HG03460 (cell line): ENCODE measurements at regions not wholly inside any gene's neighbourhood (a gene's known extent, or its start where the extent isn't known, plus 50 kb on each side); places are given as distances from the start of the nearest gene placed in this dataset.
"Not testable (repeated sequence)": the region's sequence is repeated elsewhere in the genome, so short reads cannot be mapped to it uniquely, and the experiment has no call there.

Source experiments
- ATAC-seq: cut with Tn5 transposase; IDR thresholded peaks from one replicate; pipeline ENCODE4 v1.9.1; 2021; ENCODE audit not compliant: unreplicated experiment

DNA sequence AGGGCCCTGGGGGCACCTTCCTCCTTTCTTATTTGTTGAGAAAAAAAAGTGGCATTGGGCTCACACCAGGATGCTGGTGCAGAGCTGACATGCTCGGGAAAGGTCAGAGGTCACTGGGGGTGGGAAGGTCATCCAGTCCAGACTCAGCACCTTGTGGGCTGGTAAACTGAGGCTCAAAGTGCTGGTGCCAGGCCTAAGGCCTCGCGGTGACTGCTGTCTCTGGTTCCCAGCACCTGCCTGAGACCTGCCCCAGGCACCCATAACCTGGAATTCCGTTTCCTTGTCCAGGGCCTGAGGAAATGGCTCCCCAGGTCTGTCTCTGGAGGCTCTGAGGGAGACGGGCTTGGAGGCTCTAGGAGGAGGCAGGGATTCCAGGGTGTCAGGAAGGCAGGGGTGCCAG lies 521.0 kb downstream of the GOLGA6L6 start:
- ATAC-seq = not testable (repeated sequence)

DNA sequence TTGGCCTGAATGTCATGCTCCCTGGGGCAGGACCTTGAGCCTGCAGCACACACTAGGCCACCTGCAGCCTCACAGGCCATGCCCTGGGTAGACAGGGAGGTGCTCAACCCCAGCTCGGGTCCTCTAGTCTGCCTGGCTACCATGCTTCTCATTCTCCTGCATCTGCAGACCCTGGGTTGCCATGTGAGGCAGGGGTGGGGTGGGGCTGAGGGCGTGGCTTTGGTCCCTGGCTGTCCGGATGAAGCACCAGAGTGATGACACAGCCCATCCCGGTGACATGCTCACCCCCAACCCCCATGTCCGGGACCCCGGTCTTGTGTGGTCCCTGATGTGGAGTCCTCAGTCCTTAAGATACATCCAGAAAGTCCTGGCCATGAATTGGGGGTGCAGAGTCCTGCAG lies 521.8 kb downstream of the GOLGA6L6 start:
- not testable (repeated sequence) for ATAC-seq

DNA sequence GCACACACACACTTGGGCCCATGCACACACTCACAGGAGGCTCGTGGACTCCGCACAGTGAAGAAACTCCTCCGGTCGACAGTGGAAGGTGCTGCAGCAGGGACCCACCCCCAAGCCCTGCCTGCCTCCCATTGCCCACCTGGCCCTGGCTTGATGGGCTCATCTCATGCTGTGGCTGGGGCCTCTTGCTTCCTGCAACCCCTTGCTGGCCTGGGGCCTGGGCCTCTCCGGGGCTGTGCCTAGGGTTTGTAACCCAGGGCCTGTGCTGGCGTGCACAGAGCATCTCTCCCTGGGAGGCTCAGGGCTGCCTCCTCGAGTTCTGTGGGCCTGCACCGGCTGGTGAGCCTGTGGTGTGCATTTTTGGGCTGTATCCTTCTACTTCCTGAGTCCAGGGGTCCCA lies 524.0 kb downstream of the GOLGA6L6 start:
- not testable (repeated sequence) for ATAC-seq

DNA sequence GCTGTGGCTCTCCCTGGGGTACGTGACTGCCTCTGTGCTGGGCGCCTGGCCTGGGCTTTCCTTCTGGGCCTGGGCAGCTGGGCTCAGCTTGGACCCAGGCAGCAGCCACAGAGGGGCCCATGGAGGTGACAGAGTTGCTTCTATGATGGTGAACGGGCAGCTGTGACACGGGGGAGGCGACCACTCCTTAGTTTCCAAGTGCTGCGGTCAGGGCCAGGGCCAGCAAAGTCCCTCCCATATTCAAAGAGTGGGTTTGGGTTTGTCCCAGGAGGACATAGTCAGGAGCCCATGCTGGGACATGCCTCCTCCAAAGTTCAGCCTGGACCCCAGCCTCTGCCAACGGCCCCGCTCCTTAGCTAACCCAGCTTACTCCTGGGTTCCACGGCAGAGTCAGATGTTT lies 524.7 kb downstream of the GOLGA6L6 start:
- not testable (repeated sequence) for ATAC-seq

DNA sequence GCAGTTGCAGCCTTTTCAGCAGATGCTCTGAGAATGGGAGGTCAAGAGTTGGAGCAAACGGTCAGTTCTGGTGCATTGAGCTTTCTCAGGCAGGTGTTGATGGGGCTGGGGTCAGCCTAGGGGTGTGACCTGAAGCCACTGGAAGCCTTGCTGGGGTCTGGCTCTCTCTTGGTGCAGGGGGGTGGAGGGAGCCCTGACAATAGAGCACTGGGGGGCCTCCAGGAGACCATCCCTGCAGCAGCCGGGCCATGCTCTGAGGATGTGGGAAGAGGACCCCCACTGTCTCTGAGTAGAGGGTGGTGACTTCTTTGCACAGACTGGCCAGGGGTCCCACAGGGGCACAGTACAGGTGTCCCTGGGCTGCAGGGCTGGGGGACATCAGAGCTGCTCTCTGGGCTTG lies 528.8 kb downstream of the GOLGA6L6 start:
- not testable (repeated sequence) for ATAC-seq

DNA sequence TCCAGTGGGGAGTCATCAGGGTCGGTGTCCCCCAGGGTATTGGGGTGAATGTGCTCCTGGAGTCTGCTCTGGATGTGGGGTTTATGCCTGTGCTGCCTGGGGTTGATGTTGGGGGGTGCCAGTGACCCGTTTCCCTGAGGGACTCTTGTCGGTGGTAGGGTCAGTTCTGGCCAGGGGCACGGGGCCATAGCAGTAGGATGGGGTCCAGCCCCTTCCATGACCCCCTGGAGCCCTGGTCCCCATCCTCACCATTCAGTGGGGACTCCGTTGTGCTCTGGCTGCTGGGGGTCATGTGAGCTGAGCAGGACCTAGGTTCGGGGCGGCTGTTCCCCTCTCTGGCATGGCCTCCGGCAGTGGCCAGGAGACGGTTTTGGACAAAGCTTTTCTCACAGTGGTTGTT lies 530.8 kb downstream of the GOLGA6L6 start:
- not testable (repeated sequence) for ATAC-seq

DNA sequence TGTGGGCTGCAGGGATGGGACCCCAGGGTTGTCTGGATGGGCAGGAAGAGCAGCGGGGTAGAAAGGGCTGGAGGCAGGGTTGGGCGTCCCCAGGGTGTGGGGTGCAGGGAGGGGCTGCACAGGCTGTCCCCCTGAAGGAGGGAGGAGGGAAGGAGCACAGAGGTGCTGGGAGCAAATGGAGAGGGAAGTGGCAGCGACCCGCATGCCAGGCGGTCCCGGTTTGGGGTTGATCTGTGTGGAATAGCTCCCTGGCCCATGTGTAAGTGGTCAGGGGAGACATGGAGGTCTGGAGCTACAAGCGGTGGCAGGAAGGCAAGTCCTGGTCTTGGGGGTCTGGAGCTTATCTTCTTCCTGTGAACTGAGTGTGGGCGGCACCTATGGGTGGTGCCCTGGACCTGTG lies 532.0 kb downstream of the GOLGA6L6 start:
- ATAC-seq = not testable (repeated sequence)

DNA sequence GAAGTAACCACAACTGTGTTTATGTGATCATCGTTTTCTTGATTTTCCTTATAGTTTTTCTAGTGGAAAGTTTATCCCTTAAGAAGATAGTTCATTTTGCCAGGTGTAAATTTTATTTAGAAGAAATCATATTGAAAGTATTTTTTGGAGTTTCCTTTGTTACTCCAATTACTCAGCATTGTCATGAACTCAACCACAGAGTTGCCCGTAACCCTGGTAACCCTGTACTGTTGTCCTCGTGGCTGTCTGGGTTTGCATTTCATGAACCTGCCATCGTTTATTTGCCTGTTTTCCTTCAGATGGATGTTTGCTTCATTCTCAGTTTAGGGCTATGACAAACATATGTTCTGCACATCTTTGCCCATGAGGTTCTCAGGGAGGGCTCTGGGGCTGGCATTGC lies 534.3 kb downstream of the GOLGA6L6 start:
- ATAC-seq = not testable (repeated sequence)

DNA sequence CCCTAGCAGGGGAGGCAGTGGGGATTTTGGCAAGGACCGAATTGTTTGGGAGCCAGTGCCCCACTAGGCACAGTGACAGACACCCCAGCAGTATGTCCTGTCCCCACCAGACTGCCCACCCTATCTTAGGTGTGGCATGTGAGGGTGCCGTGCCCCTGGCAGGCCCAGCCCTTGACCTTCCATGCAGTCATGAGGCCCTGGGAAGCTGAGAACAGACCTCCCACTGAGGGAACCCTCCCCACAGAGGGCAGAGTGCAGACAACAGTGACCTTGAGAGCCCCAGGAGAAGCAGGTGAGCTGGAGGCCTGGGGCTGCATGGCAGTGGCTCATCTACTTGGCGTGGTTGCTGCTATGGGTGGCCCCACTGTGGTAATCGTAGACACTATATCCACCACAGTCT lies 538.1 kb downstream of the GOLGA6L6 start:
- ATAC-seq = not testable (repeated sequence)

DNA sequence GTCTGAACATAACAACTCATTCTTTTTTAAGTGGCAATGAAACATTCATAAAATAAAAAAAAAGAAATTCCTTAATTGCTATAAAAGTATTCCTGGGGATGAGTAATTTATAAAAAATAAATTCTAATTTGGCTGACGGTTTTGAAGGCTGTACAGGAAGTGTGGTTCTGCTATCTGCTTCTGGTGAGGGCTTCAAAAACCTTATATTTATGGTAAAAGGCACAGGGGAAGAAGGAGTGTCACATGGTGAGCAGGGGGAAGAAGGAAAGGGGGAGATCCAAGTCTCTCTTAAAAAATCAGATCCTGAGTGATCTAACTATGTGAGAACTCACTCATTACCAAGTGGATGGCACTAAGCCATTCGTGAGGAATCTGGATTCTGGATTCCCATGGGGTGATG lies 539.0 kb downstream of the GOLGA6L6 start:
- ATAC-seq = not testable (repeated sequence)

DNA sequence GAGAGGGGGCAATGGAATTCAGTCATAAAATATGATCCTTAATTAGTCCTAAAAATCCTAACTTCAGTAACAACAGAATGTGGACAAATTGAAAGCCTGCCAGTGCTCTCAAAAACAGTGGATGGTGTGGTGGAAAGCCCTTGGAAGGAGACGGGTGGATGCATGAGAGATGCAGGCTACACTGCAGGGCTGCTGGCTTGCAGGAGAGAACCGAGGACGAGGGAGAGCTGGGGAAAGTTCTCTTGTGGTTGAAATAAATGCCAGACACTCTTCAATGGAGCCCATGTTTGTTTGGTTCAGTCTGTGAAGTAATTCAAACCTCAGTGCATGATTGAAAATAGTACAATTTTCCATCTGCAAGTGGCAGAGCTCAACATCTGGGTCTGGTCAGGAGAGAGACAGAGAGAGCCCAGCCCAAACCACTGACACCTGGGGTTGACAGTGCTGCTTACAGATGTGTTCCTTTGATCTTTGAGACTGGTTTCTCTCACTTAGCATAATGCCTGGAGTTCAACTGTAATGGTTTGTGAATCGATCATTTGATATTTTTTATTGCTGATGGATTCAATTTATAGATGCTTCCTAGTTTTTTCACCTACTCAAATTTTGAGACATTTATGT lies 544.9 kb downstream of the GOLGA6L6 start:
- not testable (repeated sequence) for ATAC-seq

DNA sequence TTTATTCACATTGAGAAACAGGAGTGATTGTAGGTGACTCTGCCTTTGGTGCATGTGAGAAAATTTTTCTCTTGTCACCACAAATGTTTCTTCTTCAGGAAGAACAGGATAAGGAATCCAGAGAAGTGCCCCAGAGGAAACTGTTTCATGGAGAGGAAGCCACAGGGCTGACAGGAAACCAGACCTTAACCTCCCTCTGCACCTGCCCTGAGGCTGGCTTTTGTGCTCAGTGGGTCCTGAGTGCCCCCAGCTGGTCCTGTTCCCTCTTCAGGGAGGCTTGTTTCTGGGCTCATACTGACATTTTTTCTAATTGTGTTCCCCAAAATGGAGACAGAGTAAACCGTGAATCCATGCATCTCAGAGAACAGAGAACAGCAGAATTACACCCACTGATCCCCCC lies 546.3 kb downstream of the GOLGA6L6 start:
- ATAC-seq = not testable (repeated sequence)

DNA sequence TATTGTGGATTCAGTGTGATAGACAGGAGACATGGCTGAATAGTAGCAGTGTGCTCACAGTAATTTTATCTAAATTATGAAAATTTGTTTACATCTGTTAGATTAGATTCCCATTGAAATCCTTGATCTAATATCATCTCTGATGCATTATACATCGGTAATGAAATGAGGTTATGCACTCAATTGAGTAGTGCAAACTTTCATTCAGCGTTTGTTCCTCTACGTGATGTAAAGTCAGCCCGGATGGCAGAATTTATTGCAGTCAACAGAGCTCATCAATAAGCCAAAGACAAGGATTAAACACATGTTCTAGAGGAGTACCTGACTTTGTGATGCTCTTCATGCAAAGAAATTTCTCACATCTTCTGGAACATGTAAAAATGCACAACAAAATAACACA lies 549.2 kb downstream of the GOLGA6L6 start:
- no peak for ATAC-seq

DNA sequence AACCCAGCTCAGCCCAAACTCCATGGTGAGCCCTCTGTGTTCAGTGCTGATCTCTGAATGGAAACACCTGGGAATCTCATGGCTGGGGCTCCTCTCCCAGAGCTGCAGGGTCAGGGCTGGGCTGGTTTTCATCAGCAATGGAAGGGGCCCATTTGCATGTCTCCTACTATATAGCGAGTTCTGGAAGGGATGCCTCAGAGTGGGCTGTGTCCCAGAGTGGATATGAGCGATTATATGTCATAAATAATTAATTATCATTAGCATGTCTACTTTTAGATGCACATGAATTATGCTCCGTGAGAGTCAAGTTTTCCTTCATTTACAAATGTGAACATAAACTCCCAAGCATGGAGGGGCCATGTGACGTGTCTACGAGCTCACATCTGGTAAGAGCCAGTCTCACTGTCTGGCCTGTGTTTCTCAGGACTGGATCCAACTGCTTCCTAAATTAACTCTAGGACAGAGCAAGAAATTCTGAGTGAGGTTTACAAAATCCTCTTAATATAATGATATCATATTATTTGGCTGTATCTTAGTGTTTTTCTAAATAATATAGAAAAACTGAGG lies 553.4 kb downstream of the GOLGA6L6 start:
- ATAC-seq = no peak

DNA sequence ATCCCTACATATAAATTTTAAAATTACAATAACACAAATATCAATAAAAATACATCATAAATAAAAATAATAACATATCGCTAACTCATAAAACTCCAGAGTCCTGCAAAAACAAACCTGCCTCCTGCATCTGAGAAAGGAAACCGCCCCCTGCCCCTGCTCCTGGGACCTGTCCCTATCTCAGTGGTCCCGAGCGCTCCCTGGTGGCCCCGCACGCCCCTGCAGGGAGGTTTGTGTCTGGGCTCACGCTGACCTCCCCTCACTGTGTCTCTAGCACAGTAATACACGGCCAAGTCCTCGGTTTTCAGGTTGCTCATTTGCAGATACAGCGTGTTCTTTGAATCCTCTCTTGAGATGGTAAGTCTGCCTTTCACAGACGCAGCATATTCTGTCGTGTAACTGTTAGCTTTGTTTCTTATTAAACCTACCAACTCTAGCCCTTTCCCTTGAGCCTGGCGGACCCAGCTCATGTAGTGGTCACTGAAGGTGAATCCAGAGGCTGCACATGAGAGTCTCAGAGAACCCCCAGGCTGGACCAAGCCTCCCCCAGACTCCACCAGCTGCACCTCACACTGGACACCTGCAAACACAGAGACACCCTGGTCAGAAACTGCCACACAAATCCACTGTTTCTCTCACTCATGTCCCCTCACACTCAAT lies 554.1 kb downstream of the GOLGA6L6 start:
- ATAC-seq = no peak

DNA sequence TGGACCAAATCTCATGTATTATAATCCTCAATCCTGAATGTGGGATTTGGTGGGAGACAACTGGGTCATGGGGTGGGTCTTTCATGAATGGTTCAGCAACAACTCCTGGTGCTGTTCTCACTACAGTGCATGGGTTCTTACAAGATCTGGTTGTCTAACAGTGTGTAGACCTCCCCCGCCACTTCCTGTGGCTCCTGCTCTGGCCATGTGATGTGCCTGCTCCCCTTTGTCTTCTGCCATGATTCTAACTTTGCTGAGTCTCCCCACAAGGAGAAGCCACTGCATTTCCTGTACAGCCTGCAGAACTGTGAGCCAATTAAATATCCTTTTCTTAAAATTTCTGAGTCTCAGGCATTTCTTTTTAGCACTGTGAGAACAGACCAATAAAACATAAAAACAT lies 557.5 kb downstream of the GOLGA6L6 start:
- no peak for ATAC-seq

DNA sequence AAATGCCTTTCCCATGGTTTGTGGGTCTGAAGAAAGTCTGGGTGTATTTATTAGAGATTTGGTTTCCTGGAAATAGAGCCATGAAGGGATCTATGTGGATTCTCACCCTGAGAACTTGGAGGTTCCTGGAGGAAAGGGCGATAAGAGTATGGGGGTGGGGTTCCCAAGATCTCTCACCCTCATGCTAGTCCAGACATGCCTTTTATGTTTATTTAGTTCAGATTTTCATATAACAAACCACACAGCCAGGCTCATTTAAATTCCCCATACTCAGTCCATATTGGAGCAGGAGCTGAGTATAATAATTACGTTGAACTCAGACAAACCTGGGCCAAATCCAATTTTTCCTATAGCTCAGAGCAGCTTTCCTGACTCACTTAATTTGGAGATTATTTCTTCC lies 566.6 kb downstream of the GOLGA6L6 start:
- ATAC-seq = no peak

DNA sequence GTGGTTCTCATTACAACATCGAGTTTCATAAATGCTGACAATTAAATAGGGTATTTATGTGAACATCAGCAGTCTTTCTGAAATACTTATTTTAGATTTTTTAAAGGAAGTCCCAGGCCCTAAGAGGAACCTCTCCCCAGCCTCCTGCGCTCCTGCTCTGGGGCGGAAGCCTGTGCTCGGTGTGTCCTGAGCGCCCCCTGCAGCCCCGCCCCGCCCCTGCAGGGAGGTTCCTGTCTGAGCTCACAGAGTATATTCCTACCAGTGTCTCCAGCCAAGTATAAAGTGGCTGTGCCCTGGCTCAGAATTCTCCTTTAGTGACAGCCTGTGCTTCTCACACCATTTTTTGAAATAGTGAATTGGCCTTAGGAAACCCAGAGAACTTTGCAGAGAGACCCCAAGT lies 567.9 kb downstream of the GOLGA6L6 start:
- ATAC-seq = no peak

DNA sequence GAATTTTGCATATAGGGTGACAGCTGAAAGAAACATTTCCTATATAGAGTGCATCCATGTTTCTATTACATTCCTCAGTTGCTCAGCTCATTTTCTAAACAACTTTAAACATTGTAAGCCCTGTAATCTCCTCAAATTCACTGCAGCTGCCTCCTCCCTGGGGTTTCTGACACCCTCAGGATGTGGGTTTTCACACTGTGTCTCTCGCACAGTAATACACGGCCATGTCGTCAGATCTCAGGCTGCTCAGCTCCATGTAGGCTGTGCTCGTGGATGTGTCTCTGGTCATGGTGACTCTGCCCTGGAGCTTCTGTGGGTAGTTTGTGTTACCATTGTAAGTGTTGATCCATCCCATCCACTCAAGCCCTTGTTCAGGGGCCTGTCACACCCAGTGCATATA lies 569.0 kb downstream of the GOLGA6L6 start:
- ATAC-seq = not testable (repeated sequence)

DNA sequence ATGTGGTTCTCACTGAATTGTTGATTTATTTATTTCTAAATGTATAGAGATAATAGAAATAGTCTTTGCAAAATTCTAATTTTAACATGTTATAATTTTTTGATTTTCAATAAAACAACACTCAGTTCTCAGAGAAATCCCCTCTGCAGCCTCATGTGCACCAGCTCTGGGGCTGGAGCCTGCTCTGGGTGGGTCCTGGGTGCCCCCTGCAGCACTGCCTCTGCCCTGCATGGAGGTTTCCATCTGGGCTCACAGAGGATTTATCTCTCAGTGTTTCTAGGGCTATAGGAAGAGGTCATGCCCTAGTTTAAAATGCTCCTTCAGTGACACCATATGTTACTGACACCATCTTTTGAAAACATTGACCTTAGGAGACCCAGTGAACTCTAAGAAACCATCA lies 576.0 kb downstream of the GOLGA6L6 start:
- not testable (repeated sequence) for ATAC-seq

DNA sequence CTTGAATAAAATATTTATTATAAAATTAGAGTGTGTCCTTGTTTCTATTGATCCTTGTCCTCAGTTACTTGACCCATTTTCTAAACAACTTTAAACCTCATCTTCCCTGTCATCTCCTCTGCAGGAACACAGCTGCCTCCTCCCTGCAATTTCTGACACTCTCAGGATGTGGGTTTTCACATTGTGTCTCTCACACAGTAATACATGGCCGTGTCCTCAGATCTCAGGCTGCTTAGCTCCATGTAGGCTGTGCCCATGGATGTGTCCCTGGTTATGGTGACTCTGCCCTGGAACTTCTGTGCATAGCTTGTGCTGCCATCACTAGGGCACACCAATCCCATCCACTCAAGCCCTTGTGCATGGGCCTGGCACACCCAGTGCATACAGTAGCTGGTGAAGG lies 577.1 kb downstream of the GOLGA6L6 start:
- ATAC-seq = not testable (repeated sequence)

DNA sequence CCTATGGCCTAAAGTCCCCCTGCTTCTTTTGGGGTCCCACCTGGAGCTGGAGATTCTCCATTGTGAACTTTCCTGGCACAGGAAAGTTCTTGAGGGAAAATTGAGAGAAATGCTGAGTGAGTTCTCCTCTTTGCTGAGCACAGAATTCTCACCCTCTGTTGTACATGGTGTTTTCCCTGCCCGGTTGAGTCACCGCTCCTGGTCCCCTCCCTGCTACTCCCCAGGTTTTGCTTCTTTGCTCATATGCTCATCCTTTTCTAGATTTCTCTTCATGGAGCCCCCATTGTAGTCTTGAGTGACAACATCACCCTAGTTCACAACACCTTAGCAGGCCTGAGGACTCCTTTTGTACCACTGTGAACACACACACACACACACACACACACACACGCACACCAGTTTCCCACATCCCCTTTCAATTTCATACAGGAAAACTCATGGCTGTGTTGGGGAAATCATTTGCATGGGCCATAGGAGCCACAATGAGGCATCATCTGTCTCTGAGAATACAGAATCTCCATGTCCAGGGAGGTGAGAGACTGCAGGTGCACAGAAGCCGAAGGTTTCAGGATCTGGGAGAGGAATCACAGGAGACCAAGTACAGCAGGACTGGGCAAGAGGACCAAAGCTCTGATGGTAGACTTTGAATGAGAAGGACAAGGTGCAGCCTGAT lies 585.3 kb downstream of the GOLGA6L6 start:
- no peak for ATAC-seq
